ENCODE measurements at regions not wholly inside any gene's neighbourhood (a gene's known extent, or its start where the extent isn't known, plus 50 kb on each side); places are given as distances from the start of the nearest gene placed in this dataset.
A peak's percentile ranks its signal among the peaks of the same experiment; 100 is the strongest.
"Not testable (repeated sequence)": the region's sequence is repeated elsewhere in the genome, so short reads cannot be mapped to it uniquely, and the experiment has no call there.

GRCh38 chr13:67383109-67383757, 153.1 kb upstream of the PCDH9 start:
- not testable (repeated sequence) for DNase-seq

GRCh38 chr13:67377919-67378318, 147.8 kb upstream of the PCDH9 start:
- no peak for DNase-seq

DNA sequence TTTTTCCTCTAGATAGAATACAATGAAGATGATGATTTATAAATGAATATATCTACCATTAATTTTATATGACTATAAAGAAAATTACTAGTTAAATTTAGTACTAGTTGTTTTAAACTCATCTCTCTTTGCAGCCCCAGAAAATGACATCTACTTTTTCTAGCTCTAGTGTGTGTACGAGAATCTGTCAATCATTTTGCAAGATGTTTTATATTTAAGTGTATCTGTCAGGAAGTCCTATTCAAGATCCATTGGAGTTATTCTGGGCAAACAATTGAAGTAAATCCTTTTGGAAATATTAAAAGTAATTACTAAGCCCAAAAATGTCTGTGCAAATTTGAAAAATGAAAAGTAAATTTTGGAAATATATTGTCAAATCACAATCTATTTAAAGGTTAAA, 144.3 kb upstream of the PCDH9 start:
- no peak for DNase-seq

GRCh38 chr13:67372868-67373464, 142.8 kb upstream of the PCDH9 start:
- no peak for DNase-seq

DNA sequence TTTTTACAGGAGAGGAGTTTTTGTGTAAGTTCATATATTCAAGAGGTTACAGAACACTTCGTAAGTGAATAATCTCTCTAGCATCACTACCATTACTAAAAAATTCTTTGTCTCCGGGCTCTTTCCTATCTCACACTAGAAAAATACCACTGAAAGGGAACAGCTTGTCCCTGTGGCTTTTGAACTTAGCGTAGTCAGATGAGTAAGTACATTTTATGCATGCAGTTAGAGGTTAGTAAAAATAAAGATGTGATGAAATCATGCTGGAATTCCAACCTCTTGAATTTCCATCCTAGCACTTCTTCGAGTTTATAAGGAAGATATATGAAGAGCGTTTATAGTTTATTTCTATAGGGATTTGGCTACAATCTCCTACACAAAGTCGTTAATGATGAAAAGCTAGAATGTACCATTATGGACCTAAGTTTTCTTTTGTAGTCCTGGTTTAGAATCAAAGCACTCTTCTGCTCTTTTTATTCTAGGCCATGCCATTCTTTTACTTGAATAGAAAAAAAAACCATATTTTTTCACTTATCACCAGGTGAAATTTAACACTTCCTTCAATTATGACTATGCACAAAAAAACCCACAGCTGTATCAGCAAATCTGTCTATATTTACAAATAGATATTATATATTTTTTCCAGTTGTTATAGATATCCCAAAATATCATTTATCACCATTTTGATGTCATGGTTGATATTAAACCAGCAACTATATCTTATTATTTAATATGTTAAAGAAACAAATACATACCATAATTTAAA, 139.9 kb upstream of the PCDH9 start:
- peak; percentile 92 for DNase-seq

GRCh38 chr13:67367399-67367798, 137.3 kb upstream of the PCDH9 start:
- DNase-seq = no peak

DNA sequence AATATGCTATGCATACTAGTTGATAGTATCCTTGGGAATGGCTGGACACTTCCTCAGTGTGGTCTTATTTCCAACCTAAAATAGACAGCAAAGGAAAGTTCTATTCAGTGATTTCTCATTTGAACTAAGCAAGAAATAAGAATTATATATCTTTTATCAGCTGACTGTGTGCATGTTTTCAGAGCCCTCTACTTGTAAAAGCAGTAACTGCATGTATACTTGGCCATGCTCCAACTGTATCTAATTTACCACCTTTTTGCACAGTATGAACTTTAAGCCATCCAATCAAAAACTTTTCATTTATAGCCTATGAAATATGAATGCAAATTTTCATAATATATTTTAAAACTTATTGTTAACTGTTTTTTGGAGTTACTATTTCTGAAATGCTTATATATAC, 136.4 kb upstream of the PCDH9 start:
- peak; percentile 9 for DNase-seq

- DNase-seq = no peak
These were observed 125.8 kb upstream of the PCDH9 start for GRCh38 chr13:67355812-67356476.

DNA sequence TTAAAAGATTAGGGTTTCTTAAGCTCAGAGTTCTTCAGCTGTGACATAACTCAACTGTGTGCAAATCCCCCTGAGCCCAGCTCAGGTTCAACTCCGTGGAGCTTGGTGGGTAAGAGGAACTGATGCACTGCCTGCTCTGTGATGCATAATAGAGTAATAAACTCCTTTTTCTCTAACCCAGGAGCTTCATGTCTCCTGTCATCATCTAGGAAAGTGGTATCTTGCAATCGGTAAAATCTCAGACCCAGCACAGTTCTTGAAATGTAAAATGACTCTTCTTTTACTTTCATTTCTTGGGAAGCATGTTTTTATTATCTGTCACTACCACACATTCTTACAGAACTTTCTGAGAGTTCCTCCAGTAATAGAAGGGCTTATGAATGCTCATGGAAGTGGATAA, 123.8 kb upstream of the PCDH9 start:
- peak; percentile 23 for DNase-seq

DNA sequence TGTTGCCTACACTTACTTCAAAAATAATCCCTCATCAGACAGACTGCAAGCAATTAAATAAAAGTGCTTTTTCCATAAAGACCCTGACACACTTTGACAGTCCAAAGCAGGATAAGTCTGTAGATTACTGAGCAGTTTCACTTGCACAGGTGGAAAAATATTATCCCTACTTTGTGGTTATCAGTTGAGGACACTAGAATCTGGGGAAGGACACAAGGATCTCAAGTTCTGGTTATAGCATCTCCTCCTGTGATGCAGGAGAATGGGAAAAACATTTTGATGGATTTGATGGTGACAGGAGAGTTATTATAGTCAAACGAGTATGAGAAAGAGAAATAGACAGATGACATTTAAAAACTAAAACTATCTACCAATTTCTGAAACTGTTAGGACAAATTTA, 122.9 kb upstream of the PCDH9 start:
- no peak for DNase-seq

DNA sequence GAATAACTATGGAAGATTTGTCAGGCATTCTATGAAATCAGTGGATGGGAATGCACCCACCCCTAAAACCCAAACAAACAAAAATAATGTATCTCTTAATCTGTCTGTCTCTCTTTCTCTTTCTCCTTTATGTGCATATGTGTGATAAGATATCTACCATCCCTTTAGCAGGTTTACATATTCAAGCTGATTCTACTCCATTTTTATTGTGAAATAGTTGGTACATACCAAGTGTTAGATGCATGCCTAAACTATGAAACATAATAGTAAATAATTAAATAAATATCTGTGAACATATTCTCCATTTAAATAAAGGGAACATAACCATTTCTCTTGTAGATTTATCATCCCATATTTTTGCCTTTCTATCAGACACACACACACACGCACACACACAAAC, 121.8 kb upstream of the PCDH9 start:
- peak; percentile 7 for DNase-seq

GRCh38 chr13:67351114-67351513, 121.0 kb upstream of the PCDH9 start:
- no peak for DNase-seq

DNA sequence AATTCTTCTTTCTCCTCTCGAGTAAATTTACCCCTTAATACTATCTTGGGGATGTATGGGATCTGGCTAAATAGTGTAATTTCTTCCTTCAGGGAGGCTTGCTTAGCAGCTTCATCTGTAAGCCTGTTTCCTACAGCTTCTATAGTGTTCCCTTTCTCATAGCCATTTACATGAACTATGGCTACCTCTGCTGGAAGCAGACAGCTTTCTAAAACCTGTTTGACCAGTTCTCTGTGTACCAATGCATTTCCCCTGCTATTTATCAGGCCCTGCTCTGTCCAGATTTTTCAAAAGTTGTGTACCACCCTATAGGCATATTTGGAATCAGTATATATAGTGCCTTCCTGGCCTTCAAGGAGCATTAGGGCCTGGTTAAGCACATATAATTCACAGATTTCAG, 113.6 kb upstream of the PCDH9 start:
- no peak for DNase-seq

DNA sequence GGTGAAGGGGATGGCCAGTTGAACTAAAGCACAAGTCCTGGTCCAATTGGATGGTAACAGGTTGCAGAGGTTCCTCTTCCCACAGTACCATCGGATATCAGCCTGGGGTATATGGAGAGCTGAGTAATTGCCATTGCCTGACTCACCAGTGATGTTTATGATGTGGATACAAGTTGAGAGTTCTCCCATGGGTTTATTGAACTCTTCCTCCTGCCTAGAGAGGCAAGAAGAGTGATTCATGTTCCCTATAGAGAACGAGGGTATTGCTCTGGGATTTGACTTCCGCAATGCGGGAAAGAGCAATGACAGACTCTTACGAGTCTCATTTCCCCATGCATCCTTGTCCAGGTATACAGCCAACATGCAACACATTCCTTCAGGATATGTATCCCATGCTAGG, 111.3 kb upstream of the PCDH9 start:
- DNase-seq = peak; percentile 45

DNA sequence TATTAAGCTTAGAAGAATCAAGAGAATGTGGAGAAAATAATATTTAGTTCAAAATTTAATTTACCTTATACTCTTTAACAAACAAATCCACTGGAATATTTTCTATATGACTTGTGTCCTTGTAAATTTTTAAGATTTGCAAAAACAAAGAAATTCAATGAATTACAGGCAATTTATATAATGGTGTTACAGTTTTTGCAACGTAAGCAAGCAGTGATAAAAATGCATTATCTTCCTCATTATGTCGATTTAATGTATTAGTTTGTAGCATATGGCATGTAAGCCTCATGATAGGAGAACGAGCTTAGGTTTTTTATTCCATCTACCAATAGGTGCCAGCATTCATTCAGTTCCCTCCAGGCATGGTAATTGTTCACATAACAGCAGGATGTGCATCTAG, 100.0 kb upstream of the PCDH9 start:
- no peak for DNase-seq

- DNase-seq = no peak
These were observed 98.8 kb upstream of the PCDH9 start for GRCh38 chr13:67328895-67329294.

DNA sequence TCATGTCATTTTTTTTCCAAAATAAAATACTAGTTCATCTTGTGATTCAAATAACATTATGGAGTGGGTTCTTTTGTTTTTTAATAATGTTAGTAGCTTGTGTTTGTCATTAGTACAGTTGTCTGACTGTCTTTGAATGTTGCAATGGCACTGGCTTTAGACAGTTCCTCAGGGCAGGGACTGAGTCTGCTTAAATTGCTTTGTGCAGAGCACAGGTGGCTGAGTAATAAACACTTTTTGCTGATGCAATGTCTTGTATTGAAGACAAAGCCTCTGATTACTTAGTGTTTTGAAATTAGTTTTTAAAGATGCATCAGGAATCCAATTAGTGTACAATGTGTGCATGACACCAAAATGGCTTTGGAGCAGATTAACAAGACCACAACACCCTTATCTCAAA, 88.7 kb upstream of the PCDH9 start:
- no peak for DNase-seq

DNA sequence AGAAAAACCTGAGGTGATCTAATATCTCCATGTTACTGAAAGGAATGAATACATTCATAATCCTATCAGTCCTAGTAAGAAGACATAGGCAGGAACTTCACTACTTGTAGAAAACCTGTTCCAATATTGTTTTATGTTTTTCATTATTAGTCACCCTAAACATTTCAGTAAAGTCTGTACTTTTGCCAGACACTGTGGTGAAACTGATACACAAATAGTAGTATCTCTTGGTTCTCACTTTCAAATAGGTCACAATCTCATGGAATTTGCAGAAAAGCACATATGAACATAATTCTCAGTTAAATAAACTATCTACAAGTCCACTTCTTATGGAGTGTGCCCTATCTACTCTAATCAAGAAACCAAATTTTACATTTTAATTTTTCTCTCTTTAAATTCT, 88.3 kb upstream of the PCDH9 start:
- DNase-seq = no peak

- DNase-seq = no peak
These were observed 84.3 kb upstream of the PCDH9 start for GRCh38 chr13:67314405-67314804.

DNA sequence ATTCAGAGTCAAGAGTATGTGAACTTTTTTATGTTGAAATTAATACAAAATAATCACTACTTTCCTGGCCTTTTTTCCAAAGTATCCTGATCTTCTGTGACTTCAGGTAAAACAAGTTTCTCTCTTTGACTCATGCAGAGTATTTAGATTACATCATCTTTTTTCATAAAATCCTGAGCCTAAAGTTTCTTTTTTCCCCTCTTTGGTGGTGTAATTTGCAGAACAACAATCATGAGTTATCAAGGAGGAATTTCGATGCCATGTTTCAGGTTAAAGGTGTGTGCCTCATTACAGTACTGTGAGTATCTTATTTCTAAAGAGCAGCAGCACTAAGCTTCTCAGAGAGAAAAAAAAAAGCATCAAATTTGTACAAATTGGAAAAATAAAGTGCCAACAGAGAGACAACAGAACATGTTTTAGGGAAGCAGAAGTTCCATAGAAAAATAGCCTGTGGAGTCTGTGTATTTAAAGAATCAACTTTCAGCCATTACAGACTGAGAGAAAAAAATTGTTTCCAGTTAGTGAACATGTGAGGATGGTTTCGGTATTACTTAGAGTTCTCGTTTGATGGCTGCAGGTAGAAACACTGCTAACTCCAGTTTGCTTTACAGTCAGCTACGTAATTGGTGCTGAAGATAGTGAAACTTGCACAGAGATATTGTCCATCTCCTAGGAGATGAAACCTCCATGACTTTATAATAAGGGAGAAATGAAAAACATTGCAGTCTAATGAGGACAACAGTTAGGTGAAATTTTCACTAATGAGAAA, 78.1 kb upstream of the PCDH9 start:
- DNase-seq = no peak

DNA sequence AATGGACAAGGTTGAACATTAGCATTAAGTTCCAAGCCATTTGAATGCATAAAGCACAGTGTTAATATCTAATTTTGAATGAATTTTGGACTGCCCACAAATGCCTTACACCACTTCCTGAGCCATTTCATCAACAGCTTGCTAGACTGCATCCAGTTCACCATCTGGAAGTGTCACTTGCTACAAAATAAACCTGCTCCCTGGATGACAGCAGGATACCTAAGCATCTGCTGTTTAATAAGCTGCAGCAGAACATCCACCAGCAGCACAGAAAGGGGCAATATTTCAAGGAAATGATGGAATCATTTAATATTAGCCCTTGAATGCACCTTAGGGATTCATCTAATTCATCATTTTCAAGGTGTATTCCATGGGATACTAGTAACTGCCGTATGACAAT, 76.6 kb upstream of the PCDH9 start:
- DNase-seq = no peak

DNA sequence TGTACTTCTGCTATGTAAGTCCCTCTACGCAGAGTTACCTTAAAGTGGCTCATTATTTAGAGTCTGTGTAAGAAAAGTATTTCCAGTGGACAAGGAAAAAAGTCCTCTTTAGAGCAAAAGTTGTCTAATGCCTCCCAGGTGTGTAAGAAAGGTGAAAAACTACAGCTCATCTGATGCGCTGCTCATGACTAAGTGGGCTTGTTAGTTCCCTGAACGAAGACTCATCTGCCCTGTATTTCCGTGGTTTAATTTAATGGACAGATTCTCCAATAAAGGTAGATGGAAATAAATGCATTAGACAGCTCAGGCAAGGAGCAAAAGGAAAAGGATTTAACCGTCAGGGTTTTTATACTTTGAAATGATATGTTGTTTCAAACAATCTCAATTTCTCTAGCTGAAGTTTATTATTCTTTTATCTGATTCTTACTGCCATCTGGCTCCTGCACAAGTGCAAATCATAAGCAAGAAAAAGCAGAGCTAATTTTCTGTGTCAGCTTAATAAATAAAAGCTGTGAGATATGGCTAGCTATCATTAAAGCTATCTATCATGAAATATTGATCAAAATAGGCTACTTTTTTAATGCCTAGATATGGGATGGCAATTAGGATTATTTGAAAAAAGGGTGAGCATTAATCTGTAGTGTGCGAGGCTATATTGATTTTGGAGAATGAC, 73.7 kb upstream of the PCDH9 start:
- DNase-seq = no peak

All from fibroblast of skin of right biceps (primary cell).